ENCODE measurements at regions not wholly inside any gene's neighbourhood (a gene's known extent, or its start where the extent isn't known, plus 50 kb on each side); places are given as distances from the start of the nearest gene placed in this dataset.

- DNase-seq: peak; percentile 34
Observed at GRCh38 chr4:178633263-178633662, 1191.0 kb upstream of the AGA start.

- DNase-seq: no peak
Observed at GRCh38 chr4:178664621-178665020, 1222.4 kb upstream of the AGA start.

GRCh38 chr4:178665916-178666315 lies 1223.7 kb upstream of the AGA start:
- DNase-seq: no peak

- DNase-seq: no peak
Observed at GRCh38 chr4:178671766-178672165, 1229.5 kb upstream of the AGA start.

GRCh38 chr4:178672512-178672911 lies 1230.3 kb upstream of the AGA start:
- DNase-seq: no peak

- DNase-seq: peak; percentile 11
Observed at GRCh38 chr4:178681871-178682270, 1239.6 kb upstream of the AGA start.

- DNase-seq: no peak
Observed at GRCh38 chr4:178689926-178690325, 1247.7 kb upstream of the AGA start.

GRCh38 chr4:178693816-178694215 lies 1251.6 kb upstream of the AGA start:
- DNase-seq: no peak

- DNase-seq: peak; percentile 10
Observed at GRCh38 chr4:178696515-178696914, 1254.3 kb upstream of the AGA start.

GRCh38 chr4:178712486-178712885 lies 1270.2 kb upstream of the AGA start:
- DNase-seq: no peak

GRCh38 chr4:178738026-178738425 lies 1295.8 kb upstream of the AGA start:
- no peak for DNase-seq

- no peak for DNase-seq
Observed at GRCh38 chr4:178745203-178745602, 1303.0 kb upstream of the AGA start.

GRCh38 chr4:178752954-178753525 lies 1310.8 kb upstream of the AGA start:
- DNase-seq: no peak

GRCh38 chr4:178778496-178778895 lies 1336.3 kb upstream of the AGA start:
- DNase-seq: no peak

GRCh38 chr4:178781779-178782178 lies 1339.5 kb upstream of the AGA start:
- DNase-seq: no peak

GRCh38 chr4:178784491-178784890 lies 1342.3 kb upstream of the AGA start:
- DNase-seq: no peak

- DNase-seq: no peak
Observed at GRCh38 chr4:178789279-178789678, 1347.0 kb upstream of the AGA start.

GRCh38 chr4:178799204-178799603 lies 1357.0 kb upstream of the AGA start:
- no peak for DNase-seq

GRCh38 chr4:178808106-178808505 lies 1365.9 kb upstream of the AGA start:
- peak; percentile 43 for DNase-seq

- peak; percentile 40 for DNase-seq
Observed at GRCh38 chr4:178809921-178810320, 1367.7 kb upstream of the AGA start.

- DNase-seq: peak; percentile 85
Observed at GRCh38 chr4:178811356-178811755, 1369.1 kb upstream of the AGA start.

GRCh38 chr4:178812866-178813265 lies 1370.6 kb upstream of the AGA start:
- DNase-seq: no peak

GRCh38 chr4:178814908-178815307 lies 1372.7 kb upstream of the AGA start:
- no peak for DNase-seq

- DNase-seq: no peak
Observed at GRCh38 chr4:178823673-178824295, 1381.5 kb upstream of the AGA start.

- no peak for DNase-seq
Observed at GRCh38 chr4:178836865-178837264, 1394.6 kb upstream of the AGA start.
